ENCODE measurements at regions not wholly inside any gene's neighbourhood (a gene's known extent, or its start where the extent isn't known, plus 50 kb on each side); places are given as distances from the start of the nearest gene placed in this dataset.

GRCh38 chr2:215808996-215809395 is 204.4 kb downstream of the MREG start:
- TF ChIP-seq EZH2 (IDR thresholded peaks at IDR 0.05; ENCODE audit: borderline replicate concordance, insufficient read depth, low read depth, low read length, poor library complexity, severe bottlenecking) = no peak
- no peak for TF ChIP-seq CTCF (IDR thresholded peaks at IDR 0.05)
